ENCODE measurements at regions not wholly inside any gene's neighbourhood (a gene's known extent, or its start where the extent isn't known, plus 50 kb on each side); places are given as distances from the start of the nearest gene placed in this dataset.
"Not testable (repeated sequence)": the region's sequence is repeated elsewhere in the genome, so short reads cannot be mapped to it uniquely, and the experiment has no call there.

DNA sequence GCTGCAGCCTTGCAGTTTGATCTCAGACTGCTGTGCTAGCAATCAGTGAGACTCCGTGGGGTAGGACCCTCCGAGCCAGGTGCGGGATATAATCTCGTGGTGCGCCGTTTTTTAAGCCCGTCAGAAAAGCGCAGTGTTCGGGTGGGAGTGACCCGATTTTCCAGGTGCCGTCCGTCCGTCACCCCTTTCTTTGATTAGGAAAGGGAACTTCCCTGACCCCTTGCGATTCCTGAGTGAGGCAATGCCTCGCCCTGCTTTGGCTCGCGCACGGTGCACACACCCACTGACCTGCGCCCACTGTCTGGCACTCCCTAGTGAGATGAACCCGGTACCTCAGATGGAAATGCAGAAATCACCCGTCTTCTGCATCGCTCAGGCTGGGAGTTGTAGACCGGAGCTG lies 203.2 kb downstream of the SNCAIP start:
- H3K27ac Mint-ChIP-seq; H3K9me3 Mint-ChIP-seq; H3K4me1 Mint-ChIP-seq; H3K36me3 Mint-ChIP-seq (ENCODE audit: low read depth); H3K4me3 Mint-ChIP-seq; intact Hi-C loops (cut with micrococcal nuclease); H3K27me3 Mint-ChIP-seq; DNase-seq: not testable (repeated sequence)

DNA sequence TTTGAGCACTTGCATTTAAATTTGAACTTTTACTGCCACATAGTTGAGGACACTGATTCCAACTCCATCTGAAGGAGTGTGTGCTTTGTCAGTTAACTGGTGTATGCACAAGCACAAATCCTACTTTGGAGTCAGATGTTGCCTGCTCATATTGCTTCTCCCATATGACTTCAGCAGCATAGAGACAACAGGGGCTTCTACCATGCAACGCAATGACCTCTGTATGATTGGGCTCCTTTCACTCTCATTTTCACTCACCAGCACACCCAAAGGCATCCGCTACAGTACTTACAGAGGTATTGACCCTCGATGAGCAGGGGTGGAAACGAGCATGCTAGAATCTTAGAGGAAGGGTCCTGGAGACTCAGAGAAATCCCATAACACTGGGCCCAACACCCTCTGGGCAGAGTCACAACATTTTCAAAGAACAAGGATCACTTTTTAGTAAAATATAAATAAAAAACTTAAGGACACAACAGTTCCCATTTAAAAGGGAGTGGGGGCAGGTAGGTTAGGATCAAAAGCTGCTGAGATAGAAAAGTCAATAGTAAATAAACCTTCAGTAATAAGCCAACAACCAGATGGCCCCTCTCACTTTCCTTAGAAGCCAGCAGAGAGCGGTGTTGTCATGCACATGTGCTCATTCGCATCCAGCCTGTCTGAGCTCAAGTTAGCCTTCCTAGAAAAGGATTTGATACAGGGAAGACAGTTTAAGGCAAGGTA lies 203.8 kb downstream of the SNCAIP start:
- Mint-ChIP-seq H3K36me3 (ENCODE audit: low read depth) (no peaks in the 10 kb centered on the region), H3K27ac (no peak overlapping the region), H3K9me3 (no peaks in the 10 kb centered on the region), H3K4me1 (no peaks in the 10 kb centered on the region), H3K4me3 (no peak overlapping the region), H3K27me3 (no peaks in the 10 kb centered on the region)
- intact Hi-C loops (cut with micrococcal nuclease): no loop called here
- DNase-seq: no peak

DNA sequence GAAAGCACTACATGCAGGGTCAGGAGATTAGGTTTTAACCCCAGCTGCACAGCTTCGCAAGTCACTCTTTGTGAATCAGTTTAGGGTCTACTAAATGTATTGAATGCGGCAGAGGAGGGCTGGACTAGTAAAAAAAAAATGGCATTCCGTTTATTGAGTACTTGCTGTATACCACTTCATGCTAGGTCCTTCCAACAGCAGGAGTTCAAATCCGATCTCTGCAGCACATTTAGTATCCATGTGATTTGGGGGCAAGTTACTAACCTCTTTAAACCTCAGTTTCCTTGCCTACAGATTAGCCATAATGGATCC lies 204.4 kb downstream of the SNCAIP start:
- no peak for DNase-seq
- Mint-ChIP-seq H3K27ac (no peak overlapping the region), H3K36me3 (ENCODE audit: low read depth) (no peaks in the 10 kb centered on the region), H3K4me3 (no peak overlapping the region), H3K4me1 (no peaks in the 10 kb centered on the region), H3K27me3 (no peaks in the 10 kb centered on the region), H3K9me3 (no peaks in the 10 kb centered on the region)
- intact Hi-C loops (cut with micrococcal nuclease): no loop called here

DNA sequence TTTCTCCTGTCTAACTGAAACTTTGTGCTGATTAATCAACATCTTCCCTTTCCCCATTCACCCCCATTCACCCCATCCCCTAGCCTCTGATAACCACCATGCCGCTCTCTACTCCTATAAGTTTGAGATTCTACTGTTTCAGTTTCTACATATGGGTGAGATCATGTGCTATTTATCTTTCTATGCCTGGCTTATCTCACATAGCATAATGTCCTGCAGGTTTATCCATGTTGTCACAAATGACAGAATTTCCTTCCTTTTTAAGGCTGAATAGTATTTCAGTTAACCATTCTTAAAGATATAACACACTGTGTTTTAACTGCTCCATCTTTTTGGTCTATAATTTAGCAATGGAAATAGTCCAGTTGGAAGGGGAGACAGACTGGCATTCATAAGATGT lies 205.1 kb downstream of the SNCAIP start:
- H3K4me3 Mint-ChIP-seq: no peak overlapping the region
- H3K27ac Mint-ChIP-seq: no peak overlapping the region
- H3K4me1 Mint-ChIP-seq: no peaks in the 10 kb centered on the region
- no peaks in the 10 kb centered on the region for H3K27me3 Mint-ChIP-seq
- no peak for DNase-seq
- no peaks in the 10 kb centered on the region for H3K9me3 Mint-ChIP-seq
- intact Hi-C loops (cut with micrococcal nuclease): no loop called here
- no peaks in the 10 kb centered on the region for H3K36me3 Mint-ChIP-seq (ENCODE audit: low read depth)

DNA sequence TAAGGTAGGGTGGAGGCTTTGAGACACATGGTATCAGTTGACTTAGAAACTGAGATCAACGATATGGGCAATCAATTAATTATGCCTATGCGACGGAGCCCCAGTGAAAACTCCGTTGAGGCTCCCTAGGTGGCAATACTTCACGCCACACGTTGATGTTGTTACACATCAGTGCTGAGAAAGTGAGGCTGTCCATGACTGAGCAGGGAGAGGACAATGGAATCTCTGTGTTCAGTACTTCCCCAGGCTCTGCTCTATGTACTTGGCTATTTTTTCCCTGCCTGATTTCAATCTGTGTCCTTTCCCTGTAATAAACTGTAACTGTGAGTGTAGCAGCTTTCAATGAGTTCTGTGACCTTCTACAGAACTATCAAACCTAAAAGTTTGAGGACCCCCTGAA lies 211.7 kb downstream of the SNCAIP start:
- intact Hi-C loops (cut with micrococcal nuclease): no loop called here
- Mint-ChIP-seq H3K36me3 (ENCODE audit: low read depth) (no peaks in the 10 kb centered on the region), H3K27ac (no peak overlapping the region), H3K4me1 (no peaks in the 10 kb centered on the region), H3K4me3 (no peak overlapping the region), H3K27me3 (no peaks in the 10 kb centered on the region), H3K9me3 (no peaks in the 10 kb centered on the region)
- DNase-seq: no peak

DNA sequence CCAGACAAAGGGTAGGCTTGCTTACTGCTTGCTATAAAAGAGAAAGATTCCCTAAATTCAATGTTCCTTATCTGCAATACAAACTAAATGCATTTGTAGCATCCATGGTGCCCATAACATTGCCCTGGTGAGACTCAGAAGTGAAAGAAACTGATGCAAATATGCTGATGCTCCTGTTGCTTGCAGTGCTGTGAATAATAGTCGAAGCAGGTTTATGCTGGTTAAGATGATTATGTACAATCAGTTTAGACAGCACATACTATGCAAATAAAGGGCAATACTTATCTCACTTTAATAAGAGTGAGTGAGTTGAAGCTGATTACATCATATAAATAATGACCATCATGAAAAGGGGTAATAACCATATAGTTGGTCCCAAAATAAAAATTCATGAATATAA lies 215.5 kb downstream of the SNCAIP start:
- Mint-ChIP-seq H3K36me3 (ENCODE audit: low read depth) (no peaks in the 10 kb centered on the region), H3K27ac (no peak overlapping the region), H3K4me3 (no peak overlapping the region), H3K9me3 (no peaks in the 10 kb centered on the region), H3K4me1 (no peaks in the 10 kb centered on the region), H3K27me3 (no peaks in the 10 kb centered on the region)
- intact Hi-C loops (cut with micrococcal nuclease): no loop called here
- DNase-seq: no peak

DNA sequence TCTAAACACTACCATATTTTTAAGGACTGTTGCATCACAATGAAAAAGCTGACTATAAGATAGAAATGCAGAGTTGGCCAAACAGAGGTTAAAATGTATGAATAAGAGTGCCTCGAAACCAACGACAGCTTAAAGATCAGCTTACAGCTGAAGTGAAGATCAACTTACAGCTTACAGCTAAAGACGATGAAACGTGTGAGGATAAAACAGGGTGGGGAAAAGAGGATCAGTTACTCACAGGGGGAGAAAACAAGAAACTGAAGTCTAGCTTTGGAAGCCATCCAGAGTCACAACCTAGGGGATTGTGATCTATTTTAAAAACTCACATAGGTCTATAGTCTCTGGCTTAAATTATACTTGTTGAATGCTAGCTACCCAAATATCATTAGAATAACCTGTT lies 220.0 kb downstream of the SNCAIP start:
- Mint-ChIP-seq H3K9me3 (no peaks in the 10 kb centered on the region), H3K27ac (no peak overlapping the region), H3K4me3 (no peak overlapping the region), H3K36me3 (ENCODE audit: low read depth) (no peaks in the 10 kb centered on the region), H3K27me3 (no peaks in the 10 kb centered on the region), H3K4me1 (no peaks in the 10 kb centered on the region)
- intact Hi-C loops (cut with micrococcal nuclease): no loop called here
- DNase-seq: no peak

DNA sequence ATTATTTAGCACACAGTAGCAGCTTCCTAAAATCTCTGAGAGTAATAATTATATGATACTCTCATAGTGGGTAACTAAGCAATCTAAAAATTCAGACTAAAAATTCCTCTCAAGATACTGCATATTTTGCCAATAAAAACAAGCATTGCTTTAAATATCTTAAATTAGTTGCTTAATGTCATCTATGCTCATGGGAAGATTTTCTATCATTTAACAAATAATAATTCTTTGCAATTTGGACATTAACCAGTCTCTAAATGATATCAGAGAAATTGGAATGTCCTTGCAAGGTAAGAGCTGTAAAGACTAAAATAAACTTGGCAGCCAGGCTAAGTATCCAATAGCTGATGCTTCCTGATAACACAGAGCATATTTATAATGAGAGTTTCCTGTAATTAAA lies 221.8 kb downstream of the SNCAIP start:
- H3K9me3 Mint-ChIP-seq: no peaks in the 10 kb centered on the region
- H3K4me1 Mint-ChIP-seq: no peaks in the 10 kb centered on the region
- DNase-seq: no peak
- H3K27me3 Mint-ChIP-seq: no peaks in the 10 kb centered on the region
- no peaks in the 10 kb centered on the region for H3K36me3 Mint-ChIP-seq (ENCODE audit: low read depth)
- no peak overlapping the region for H3K27ac Mint-ChIP-seq
- intact Hi-C loops (cut with micrococcal nuclease): no loop called here
- no peak overlapping the region for H3K4me3 Mint-ChIP-seq

DNA sequence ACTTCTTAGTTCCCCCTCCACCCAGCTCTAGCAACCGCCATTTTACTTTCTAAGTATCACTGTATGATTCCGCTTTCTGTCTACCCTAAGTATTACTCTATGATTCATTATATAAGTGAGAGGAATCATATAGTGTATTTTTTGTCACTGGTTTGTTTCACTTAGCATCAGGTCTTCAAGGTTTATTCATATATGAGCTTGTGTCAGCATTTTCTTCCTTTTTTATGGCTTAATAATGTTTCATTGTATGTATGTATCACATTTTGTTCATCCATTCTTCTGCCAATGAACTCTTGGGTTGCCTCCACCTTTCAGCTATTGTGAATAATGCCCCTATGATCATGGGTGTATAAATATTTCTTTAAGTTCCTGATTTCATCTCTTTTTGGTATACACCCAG lies 222.8 kb downstream of the SNCAIP start:
- H3K4me3 Mint-ChIP-seq: no peak overlapping the region
- H3K4me1 Mint-ChIP-seq: no peaks in the 10 kb centered on the region
- no peaks in the 10 kb centered on the region for H3K27me3 Mint-ChIP-seq
- no peak for DNase-seq
- no peaks in the 10 kb centered on the region for H3K9me3 Mint-ChIP-seq
- intact Hi-C loops (cut with micrococcal nuclease): no loop called here
- no peak overlapping the region for H3K27ac Mint-ChIP-seq
- H3K36me3 Mint-ChIP-seq (ENCODE audit: low read depth): no peaks in the 10 kb centered on the region

DNA sequence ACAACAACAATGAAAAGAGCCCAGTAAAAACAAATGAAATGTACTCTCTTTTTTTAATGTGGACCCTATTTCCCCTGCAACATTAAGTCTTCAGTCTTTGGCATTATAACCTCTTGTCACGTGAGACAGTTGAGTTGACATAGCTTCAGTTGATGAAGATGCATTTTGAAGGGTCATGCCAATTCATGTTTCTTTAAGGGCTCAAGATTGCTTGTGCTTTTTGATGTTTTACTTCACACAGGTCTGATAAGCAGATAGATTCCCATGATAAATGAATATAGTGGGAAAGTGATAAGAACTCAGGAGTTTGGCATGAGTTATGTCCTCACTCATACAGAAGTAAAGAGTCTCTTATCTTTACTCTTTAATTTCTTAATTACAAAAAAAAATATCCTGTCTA lies 229.4 kb downstream of the SNCAIP start:
- no peaks in the 10 kb centered on the region for H3K4me1 Mint-ChIP-seq
- no peak overlapping the region for H3K27ac Mint-ChIP-seq
- no peak overlapping the region for H3K4me3 Mint-ChIP-seq
- no peaks in the 10 kb centered on the region for H3K9me3 Mint-ChIP-seq
- no peaks in the 10 kb centered on the region for H3K27me3 Mint-ChIP-seq
- no peaks in the 10 kb centered on the region for H3K36me3 Mint-ChIP-seq (ENCODE audit: low read depth)
- DNase-seq: no peak
- intact Hi-C loops (cut with micrococcal nuclease): no loop called here

DNA sequence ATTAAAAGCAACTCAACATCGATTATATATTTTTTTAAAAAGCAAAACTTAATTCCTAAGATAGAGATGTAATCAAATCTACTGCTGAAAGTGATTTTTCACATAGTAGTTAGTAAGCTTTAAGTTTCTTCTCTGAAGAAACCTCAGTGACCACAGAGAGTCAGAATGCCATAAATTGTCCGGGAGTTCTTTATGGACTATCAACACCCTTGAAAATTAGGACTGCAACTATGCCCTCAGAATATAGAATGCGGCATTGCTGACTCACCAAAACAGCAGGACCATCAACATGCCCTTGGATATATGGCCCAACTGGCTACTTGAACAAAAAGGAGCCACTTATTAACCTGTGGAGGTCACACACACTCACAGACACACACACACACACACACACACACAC lies 228.9 kb upstream of the SNX2 start:
- no peaks in the 10 kb centered on the region for H3K9me3 Mint-ChIP-seq
- no peaks in the 10 kb centered on the region for H3K36me3 Mint-ChIP-seq (ENCODE audit: low read depth)
- H3K4me1 Mint-ChIP-seq: no peaks in the 10 kb centered on the region
- H3K4me3 Mint-ChIP-seq: no peak overlapping the region
- DNase-seq: no peak
- no peaks in the 10 kb centered on the region for H3K27me3 Mint-ChIP-seq
- no peak overlapping the region for H3K27ac Mint-ChIP-seq
- intact Hi-C loops (cut with micrococcal nuclease): no loop called here

DNA sequence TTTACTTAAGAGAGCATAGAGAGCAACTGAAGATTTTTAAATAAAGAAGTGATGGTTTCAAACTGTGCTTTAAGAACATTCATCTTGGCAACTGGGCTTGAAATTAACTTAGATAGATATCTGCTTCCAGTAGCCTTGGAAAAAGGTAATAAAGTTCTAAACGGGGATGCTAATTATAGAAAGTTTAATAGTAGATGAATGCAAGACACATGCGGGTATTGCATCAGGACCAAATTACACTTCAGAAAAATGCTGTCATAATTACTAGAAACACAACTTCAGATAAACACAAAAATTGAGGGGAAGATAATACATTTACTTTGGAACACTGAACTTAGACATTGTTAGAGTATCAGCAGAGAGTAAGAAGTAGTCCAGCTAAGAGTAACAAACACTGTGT lies 227.7 kb upstream of the SNX2 start:
- H3K4me3 Mint-ChIP-seq: no peak overlapping the region
- H3K4me1 Mint-ChIP-seq: no peaks in the 10 kb centered on the region
- intact Hi-C loops (cut with micrococcal nuclease): no loop called here
- H3K27me3 Mint-ChIP-seq: no peaks in the 10 kb centered on the region
- H3K36me3 Mint-ChIP-seq (ENCODE audit: low read depth): no peaks in the 10 kb centered on the region
- no peaks in the 10 kb centered on the region for H3K9me3 Mint-ChIP-seq
- no peak for DNase-seq
- no peak overlapping the region for H3K27ac Mint-ChIP-seq

DNA sequence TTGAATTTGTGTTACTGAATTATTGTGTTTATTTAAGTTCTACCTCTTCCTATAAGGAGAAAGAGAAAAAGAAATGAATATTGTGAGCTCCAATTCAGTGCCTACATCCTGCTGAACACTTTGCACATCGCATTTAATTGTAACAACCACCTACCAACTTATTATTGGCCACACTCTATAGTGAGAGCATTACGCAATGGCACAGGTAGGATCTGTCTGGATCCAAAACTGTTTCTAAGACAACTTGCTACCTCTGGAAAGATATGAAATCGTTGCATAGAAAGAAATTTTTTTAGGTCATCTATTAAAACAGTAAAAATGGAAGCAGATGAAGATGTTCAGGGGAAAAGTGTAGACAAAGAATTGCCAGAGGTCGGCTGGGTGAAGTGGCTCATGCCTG lies 227.2 kb upstream of the SNX2 start:
- DNase-seq: no peak
- no peaks in the 10 kb centered on the region for H3K4me1 Mint-ChIP-seq
- no peaks in the 10 kb centered on the region for H3K9me3 Mint-ChIP-seq
- intact Hi-C loops (cut with micrococcal nuclease): no loop called here
- no peak overlapping the region for H3K27ac Mint-ChIP-seq
- H3K27me3 Mint-ChIP-seq: no peaks in the 10 kb centered on the region
- no peak overlapping the region for H3K4me3 Mint-ChIP-seq
- H3K36me3 Mint-ChIP-seq (ENCODE audit: low read depth): no peaks in the 10 kb centered on the region

DNA sequence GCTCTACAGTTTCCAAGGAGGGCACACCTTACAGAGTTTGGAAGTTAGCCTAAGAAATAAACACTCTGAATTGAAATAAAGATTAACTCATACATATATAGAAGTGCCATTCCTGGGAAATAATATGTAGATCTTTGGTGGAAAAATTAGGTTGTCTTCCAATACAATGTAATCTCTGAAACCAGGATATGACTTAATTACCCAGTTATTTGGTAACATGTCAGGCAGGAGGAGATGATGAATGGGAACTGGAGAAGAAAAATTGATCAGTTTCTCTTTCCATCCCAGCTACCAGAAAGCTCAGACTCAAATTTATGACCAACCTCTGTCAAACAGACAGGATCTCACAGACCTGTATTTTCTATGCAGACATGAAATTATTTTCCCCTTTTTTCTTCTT lies 215.2 kb upstream of the SNX2 start:
- H3K9me3 Mint-ChIP-seq: no peaks in the 10 kb centered on the region
- H3K36me3 Mint-ChIP-seq (ENCODE audit: low read depth): no peaks in the 10 kb centered on the region
- no peaks in the 10 kb centered on the region for H3K4me1 Mint-ChIP-seq
- no peak for DNase-seq
- H3K4me3 Mint-ChIP-seq: no peak overlapping the region
- no peak overlapping the region for H3K27ac Mint-ChIP-seq
- H3K27me3 Mint-ChIP-seq: no peaks in the 10 kb centered on the region
- intact Hi-C loops (cut with micrococcal nuclease): no loop called here

DNA sequence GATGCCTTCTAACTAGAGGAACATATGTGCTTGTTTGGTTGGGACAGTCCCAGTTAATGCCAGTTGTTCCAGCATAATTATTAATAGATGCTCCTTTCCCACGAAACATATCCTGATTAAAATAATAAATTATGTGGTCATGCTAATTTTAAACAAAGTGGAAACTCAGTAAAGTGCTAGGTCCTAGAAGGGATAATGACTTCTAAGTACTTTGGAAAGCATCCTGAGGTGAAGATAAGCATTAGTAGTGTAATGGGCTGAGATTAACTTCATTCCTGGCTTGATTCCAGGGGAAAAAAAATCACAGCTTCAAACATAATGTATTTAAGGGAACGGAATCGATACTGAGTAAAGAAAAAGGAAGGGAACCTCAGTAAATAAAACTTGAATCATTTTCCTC lies 213.7 kb upstream of the SNX2 start:
- no peak overlapping the region for H3K4me3 Mint-ChIP-seq
- H3K27ac Mint-ChIP-seq: no peak overlapping the region
- H3K9me3 Mint-ChIP-seq: no peaks in the 10 kb centered on the region
- no peaks in the 10 kb centered on the region for H3K36me3 Mint-ChIP-seq (ENCODE audit: low read depth)
- DNase-seq: no peak
- intact Hi-C loops (cut with micrococcal nuclease): no loop called here
- no peaks in the 10 kb centered on the region for H3K27me3 Mint-ChIP-seq
- no peaks in the 10 kb centered on the region for H3K4me1 Mint-ChIP-seq

Measured in activated CD4-positive, alpha-beta T cell treated with anti-CD3 and anti-CD28 coated beads, Interleukin-2, amount 10 ng/mL, durations not matched to agents 24 days and 14 days (primary cell).